Endodermal cell (in vitro differentiated cells): ENCODE measurements at regions not wholly inside any gene's neighbourhood (a gene's known extent, or its start where the extent isn't known, plus 50 kb on each side); places are given as distances from the start of the nearest gene placed in this dataset.

Source experiments
- DNase-seq: peaks from one replicate; pipeline ENCODE4 v3.0.0-alpha.2; 2017
- H3K27ac ChIP-seq: 2 replicates; pipeline ENCODE4 v1.5.1; 2013; ENCODE audit warnings: mild to moderate bottlenecking, low read depth, low read length, moderate library complexity
- H3K27me3 ChIP-seq: 2 replicates; pipeline ENCODE4 v1.6.1; 2013; ENCODE audit warnings: mild to moderate bottlenecking, low read length, moderate library complexity; ENCODE audit not compliant: insufficient read depth, control insufficient read depth, poor library complexity, severe bottlenecking
- H3K36me3 ChIP-seq: 2 replicates; pipeline ENCODE4 v1.7.0; 2013; ENCODE audit warnings: mild to moderate bottlenecking, low read length, moderate library complexity; ENCODE audit not compliant: control insufficient read depth, insufficient read depth
- H3K4me1 ChIP-seq: one replicate; pipeline ENCODE4 v1.7.0; 2013; ENCODE audit warnings: low read length; ENCODE audit not compliant: control insufficient read depth, insufficient read depth
- H3K4me3 ChIP-seq: 2 replicates; pipeline ENCODE4 v1.5.1; 2013; ENCODE audit warnings: mild to moderate bottlenecking, low read length, moderate library complexity
- H3K9ac ChIP-seq: 2 replicates; pipeline ENCODE4 v1.6.1; 2013; ENCODE audit warnings: mild to moderate bottlenecking, low read length, moderate library complexity; ENCODE audit not compliant: poor library complexity, severe bottlenecking; ENCODE audit errors: extremely low read depth
- H3K9me3 ChIP-seq: 2 replicates; pipeline ENCODE4 v1.6.1; 2013; ENCODE audit warnings: mild to moderate bottlenecking, low read length, moderate library complexity; ENCODE audit not compliant: control insufficient read depth
- H3K27ac Mint-ChIP-seq: 2 replicates; pipeline ENCODE4 v1.8.0; 2020; ENCODE audit warnings: mixed read lengths
- H3K27me3 Mint-ChIP-seq: 2 replicates; pipeline ENCODE4 v1.8.0; 2021; ENCODE audit warnings: mild to moderate bottlenecking, mixed read lengths; ENCODE audit not compliant: insufficient read depth
- H3K36me3 Mint-ChIP-seq: 2 replicates; pipeline ENCODE4 v1.8.0; 2020; ENCODE audit warnings: low read depth, mixed read lengths
- H3K4me1 Mint-ChIP-seq: 2 replicates; pipeline ENCODE4 v1.8.0; 2020; ENCODE audit warnings: mixed read lengths
- H3K4me3 Mint-ChIP-seq: 2 replicates; pipeline ENCODE4 v1.8.0; 2020; ENCODE audit warnings: mild to moderate bottlenecking, moderate library complexity, mixed read lengths
- H3K9me3 Mint-ChIP-seq: 2 replicates; pipeline ENCODE4 v1.8.0; 2020; ENCODE audit warnings: mild to moderate bottlenecking, mixed read lengths
- WGBS, 2 experiments: methylation state at CpG; one replicate each; pipeline versions ENCODE4 v1.1.5 to v1.1.7; 2013; ENCODE audit warnings: missing lambda C conversion rate in 2 of 2, mixed read lengths in 1 of 2; ENCODE audit not compliant: insufficient coverage in 1 of 2, insufficient read length in 1 of 2; 5-methylcytosine and 5-hydroxymethylcytosine counted together
- TF ChIP-seq, protein P1 (sequence below): fragments of 200-600 bp; sonication (generic); conservative IDR thresholded peaks from 2 replicates; pipeline ENCODE4 v1.5.0; 2021; ENCODE audit warnings: antibody characterized with exemption, mild to moderate bottlenecking

DNA sequence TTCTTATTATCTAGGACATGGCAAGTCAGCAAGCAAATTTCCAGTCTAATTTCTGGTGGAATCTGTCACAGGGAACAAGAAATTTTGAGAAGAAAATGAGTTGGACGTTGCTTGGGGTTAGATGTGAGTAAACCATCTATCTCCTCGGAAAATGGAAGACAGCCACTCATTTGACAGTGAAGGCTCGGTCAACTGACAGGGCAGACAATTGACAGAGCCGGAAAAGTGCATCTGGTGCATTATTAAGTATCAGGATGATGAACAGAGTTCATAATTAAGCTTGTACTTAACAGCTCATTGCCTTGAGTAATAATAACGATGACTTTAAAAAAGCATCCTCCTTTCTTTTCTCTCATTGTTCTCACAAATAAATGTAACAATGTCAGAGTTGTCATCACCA, 168.4 kb downstream of the MAD2L1 start:
- no peaks in the 10 kb centered on the region for H3K27me3 Mint-ChIP-seq

DNA sequence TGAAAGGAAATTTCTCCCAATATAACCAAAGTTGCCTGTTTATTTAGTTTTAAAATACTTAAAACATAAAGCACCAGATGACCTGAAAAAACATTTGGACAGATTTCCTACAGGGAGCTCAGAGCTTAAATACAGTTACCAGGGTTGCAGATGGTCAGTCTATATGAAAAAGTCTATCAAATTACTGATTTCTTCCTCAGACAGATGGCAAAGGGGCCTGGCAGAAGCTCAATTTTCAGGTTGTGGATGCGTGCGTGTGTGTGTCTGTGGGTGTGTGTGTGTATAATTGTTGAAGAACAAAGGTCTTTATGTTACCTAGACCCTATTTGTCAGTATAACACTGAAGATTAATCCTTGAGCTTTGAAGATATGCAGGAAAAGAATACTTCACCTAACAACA, 169.4 kb downstream of the MAD2L1 start:
- H3K36me3 ChIP-seq = no peaks in the 10 kb centered on the region
- Mint-ChIP-seq H3K27me3 (no peaks in the 10 kb centered on the region), H3K4me3 (no peak overlapping the region), H3K9me3 (no peaks in the 10 kb centered on the region), H3K27ac (no peak overlapping the region), H3K36me3 (no peaks in the 10 kb centered on the region), H3K4me1 (no peaks in the 10 kb centered on the region)
- H3K27ac ChIP-seq = no peak overlapping the region
- no peaks in the 10 kb centered on the region for H3K27me3 ChIP-seq
- H3K9ac ChIP-seq = no peak overlapping the region
- H3K4me3 ChIP-seq = no peak overlapping the region
- 88% methylated on average over 2 of the region's 2 CpGs; no CpG with 5 or more reads in 1 of the 2 experiments for WGBS, 2 experiments
- TF ChIP-seq, protein P1, sequence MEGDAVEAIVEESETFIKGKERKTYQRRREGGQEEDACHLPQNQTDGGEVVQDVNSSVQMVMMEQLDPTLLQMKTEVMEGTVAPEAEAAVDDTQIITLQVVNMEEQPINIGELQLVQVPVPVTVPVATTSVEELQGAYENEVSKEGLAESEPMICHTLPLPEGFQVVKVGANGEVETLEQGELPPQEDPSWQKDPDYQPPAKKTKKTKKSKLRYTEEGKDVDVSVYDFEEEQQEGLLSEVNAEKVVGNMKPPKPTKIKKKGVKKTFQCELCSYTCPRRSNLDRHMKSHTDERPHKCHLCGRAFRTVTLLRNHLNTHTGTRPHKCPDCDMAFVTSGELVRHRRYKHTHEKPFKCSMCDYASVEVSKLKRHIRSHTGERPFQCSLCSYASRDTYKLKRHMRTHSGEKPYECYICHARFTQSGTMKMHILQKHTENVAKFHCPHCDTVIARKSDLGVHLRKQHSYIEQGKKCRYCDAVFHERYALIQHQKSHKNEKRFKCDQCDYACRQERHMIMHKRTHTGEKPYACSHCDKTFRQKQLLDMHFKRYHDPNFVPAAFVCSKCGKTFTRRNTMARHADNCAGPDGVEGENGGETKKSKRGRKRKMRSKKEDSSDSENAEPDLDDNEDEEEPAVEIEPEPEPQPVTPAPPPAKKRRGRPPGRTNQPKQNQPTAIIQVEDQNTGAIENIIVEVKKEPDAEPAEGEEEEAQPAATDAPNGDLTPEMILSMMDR = no peak
- no peaks in the 10 kb centered on the region for H3K4me1 ChIP-seq
- no peak for DNase-seq
- H3K9me3 ChIP-seq = no peaks in the 10 kb centered on the region

More for the DNA sequence above, 168.4 kb downstream of the MAD2L1 start:
- no peak overlapping the region for H3K27ac ChIP-seq
- H3K9ac ChIP-seq = no peak overlapping the region
- H3K36me3 ChIP-seq = no peaks in the 10 kb centered on the region
- Mint-ChIP-seq H3K36me3 (no peaks in the 10 kb centered on the region), H3K9me3 (no peaks in the 10 kb centered on the region), H3K4me3 (no peak overlapping the region), H3K4me1 (no peaks in the 10 kb centered on the region), H3K27ac (no peak overlapping the region)
- 84 to 90% methylated on average over 3 to 5 of the region's 5 CpGs for WGBS, 2 experiments
- no peaks in the 10 kb centered on the region for H3K9me3 ChIP-seq
- H3K4me3 ChIP-seq = no peak overlapping the region
- no peaks in the 10 kb centered on the region for H3K27me3 ChIP-seq
- DNase-seq = no peak
- no peaks in the 10 kb centered on the region for H3K4me1 ChIP-seq
- TF ChIP-seq, protein P1 = no peak

DNA sequence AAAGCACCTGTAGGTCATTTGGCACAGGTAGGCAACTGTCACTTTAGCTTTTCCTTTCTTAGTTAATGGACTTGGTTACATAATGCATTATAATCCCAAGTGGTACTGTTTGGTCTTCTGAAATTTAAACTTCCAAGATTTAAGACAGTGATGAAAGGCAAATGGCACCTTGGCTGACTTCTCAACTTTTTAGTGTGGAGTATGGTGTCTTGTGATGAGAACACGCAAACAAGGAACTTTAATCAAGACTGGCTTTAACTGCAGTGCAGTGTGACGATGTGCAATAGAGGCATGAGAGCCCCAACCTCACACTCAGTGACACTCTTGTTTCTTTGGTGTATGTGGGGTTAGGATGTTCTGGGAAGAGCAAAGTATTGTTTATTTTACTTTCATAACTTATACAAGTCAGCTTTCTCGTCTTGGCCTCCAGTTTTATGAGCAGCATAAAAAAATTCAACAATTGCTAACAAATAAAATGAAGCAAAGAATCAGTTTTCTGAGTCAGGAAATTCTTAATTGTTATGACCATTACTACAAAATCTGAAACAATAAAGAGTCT, 171.9 kb downstream of the MAD2L1 start:
- H3K4me1 Mint-ChIP-seq = peaks cover 10% of the 10 kb centered on the region
- no peak overlapping the region for H3K27ac Mint-ChIP-seq
- H3K4me3 ChIP-seq = no peak overlapping the region
- no peak for DNase-seq
- TF ChIP-seq, protein P1 = no peak
- no peaks in the 10 kb centered on the region for H3K9me3 Mint-ChIP-seq
- WGBS, 2 experiments = 94 to 100% methylated on average over 1 to 3 of the region's 3 CpGs
- H3K9me3 ChIP-seq = no peaks in the 10 kb centered on the region
- no peaks in the 10 kb centered on the region for H3K27me3 Mint-ChIP-seq
- no peaks in the 10 kb centered on the region for H3K36me3 ChIP-seq
- no peaks in the 10 kb centered on the region for H3K27me3 ChIP-seq
- no peak overlapping the region for H3K27ac ChIP-seq
- peaks cover 4% of the 10 kb centered on the region for H3K4me1 ChIP-seq
- no peak overlapping the region for H3K4me3 Mint-ChIP-seq
- H3K36me3 Mint-ChIP-seq = no peaks in the 10 kb centered on the region
- no peak overlapping the region for H3K9ac ChIP-seq
